ENCODE measurements at regions not wholly inside any gene's neighbourhood (a gene's known extent, or its start where the extent isn't known, plus 50 kb on each side); places are given as distances from the start of the nearest gene placed in this dataset.
"Not testable (repeated sequence)": the region's sequence is repeated elsewhere in the genome, so short reads cannot be mapped to it uniquely, and the experiment has no call there.

GRCh38 chr5:52139888-52140615 is 647.7 kb upstream of the ITGA1 start:
- DNase-seq (ENCODE audit: low read depth) = no peak
- no peak for TF ChIP-seq CTCF (IDR thresholded peaks at IDR 0.05; ENCODE audit: control insufficient read depth, insufficient read depth, low read depth, low read length, missing control alignments)
- no peak overlapping the region for H3K4me3 ChIP-seq (ENCODE audit: control insufficient read depth, low read depth, low read length)

DNA sequence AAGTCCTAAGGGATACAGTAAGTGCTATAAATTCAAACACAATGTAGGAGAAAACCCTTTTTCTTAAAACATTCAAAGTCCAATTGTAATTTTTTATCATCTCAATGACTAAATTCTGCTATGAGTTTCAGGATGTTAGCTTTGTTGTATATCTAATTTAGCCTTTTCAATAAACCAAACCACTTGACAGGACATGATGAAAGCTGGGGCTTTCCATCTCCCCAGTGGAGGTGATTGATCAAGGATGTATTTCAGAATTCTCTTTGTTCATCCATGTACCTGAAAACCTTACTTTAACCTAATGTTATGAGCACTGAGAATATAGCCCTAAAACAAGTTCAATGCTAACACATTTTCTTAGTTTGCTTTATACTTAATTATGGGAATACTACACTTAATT is 639.0 kb upstream of the ITGA1 start:
- no peak overlapping the region for H3K4me3 ChIP-seq (ENCODE audit: control insufficient read depth, low read depth, low read length)
- no peak for TF ChIP-seq CTCF (IDR thresholded peaks at IDR 0.05; ENCODE audit: control insufficient read depth, insufficient read depth, low read depth, low read length, missing control alignments)
- DNase-seq (ENCODE audit: low read depth) = no peak

- no peak for TF ChIP-seq CTCF (IDR thresholded peaks at IDR 0.05; ENCODE audit: control insufficient read depth, insufficient read depth, low read depth, low read length, missing control alignments)
- no peak for DNase-seq (ENCODE audit: low read depth)
- no peak overlapping the region for H3K4me3 ChIP-seq (ENCODE audit: control insufficient read depth, low read depth, low read length)
Measured at GRCh38 chr5:52150501-52150900, 637.2 kb upstream of the ITGA1 start.

DNA sequence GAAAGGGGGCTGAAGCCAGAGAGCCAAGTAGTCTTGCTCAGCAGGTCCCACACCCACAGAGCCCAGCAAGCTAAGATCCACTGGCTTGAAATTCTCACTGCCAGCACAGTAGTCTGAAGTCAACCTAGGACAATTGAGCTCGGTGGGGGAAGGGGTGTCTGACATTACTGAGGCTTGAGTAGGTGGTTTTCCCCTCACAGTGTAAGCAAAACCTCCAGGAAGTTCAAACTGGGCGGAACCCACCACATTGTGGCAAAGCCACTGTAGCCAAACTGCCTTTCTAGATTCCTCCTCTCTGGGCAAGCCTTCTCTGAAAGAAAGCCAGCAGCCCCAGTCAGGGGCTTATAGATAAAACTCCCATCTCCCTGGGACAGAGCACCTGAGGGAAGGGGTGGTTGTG is 630.9 kb upstream of the ITGA1 start:
- DNase-seq (ENCODE audit: low read depth); H3K4me3 ChIP-seq (ENCODE audit: control insufficient read depth, low read depth, low read length): not testable (repeated sequence)

- not testable (repeated sequence) for DNase-seq (ENCODE audit: low read depth); H3K4me3 ChIP-seq (ENCODE audit: control insufficient read depth, low read depth, low read length)
Measured at GRCh38 chr5:52165806-52166205, 621.9 kb upstream of the ITGA1 start.

DNA sequence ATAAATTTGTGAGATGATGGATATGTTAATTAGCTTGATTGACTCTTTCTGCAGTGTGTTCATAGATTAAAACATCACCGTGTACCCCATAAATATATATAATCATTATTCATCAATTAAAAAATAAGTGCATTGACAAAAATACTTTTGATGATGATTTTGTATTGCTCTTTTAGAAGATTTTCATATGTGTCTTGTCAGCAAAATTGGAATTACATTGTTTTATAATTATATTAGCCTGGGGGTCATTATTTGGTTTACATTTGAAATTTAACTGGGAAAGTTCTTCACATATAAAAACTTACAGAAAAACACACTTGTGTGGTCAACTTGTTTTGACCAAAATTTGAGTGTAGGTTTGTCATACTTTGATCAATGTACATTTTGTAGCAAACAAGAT is 614.6 kb upstream of the ITGA1 start:
- DNase-seq (ENCODE audit: low read depth) = no peak
- H3K4me3 ChIP-seq (ENCODE audit: control insufficient read depth, low read depth, low read length) = no peak overlapping the region
- no peak for TF ChIP-seq CTCF (IDR thresholded peaks at IDR 0.05; ENCODE audit: control insufficient read depth, insufficient read depth, low read depth, low read length, missing control alignments)

- no peak for TF ChIP-seq CTCF (IDR thresholded peaks at IDR 0.05; ENCODE audit: control insufficient read depth, insufficient read depth, low read depth, low read length, missing control alignments)
- DNase-seq (ENCODE audit: low read depth) = no peak
Measured at GRCh38 chr5:52177193-52177592, 610.5 kb upstream of the ITGA1 start.

DNA sequence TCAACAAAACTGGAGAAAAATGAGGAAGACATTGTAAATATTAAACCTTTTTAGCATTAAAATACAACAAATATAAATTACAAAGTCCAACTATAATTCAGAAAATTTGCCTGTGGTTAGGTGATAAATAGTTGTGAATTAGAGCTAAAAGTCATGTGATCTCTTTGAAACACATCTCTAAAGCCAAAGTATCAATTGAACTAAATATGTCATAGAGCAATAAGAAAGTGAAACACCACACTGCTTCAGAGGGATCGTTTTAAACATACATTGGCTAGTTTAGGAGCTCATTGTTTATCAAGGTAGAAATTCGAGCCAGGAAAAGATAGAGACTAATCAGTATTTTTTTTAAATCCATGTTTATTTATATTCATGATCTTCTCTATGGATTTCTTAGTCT is 606.3 kb upstream of the ITGA1 start:
- DNase-seq (ENCODE audit: low read depth) = no peak
- TF ChIP-seq CTCF (IDR thresholded peaks at IDR 0.05; ENCODE audit: control insufficient read depth, insufficient read depth, low read depth, low read length, missing control alignments) = no peak
- no peak overlapping the region for H3K4me3 ChIP-seq (ENCODE audit: control insufficient read depth, low read depth, low read length)

More at GRCh38 chr5:52177193-52177592, 610.5 kb upstream of the ITGA1 start:
- no peak overlapping the region for H3K4me3 ChIP-seq (ENCODE audit: control insufficient read depth, low read depth, low read length)
